ENCODE measurements at regions not wholly inside any gene's neighbourhood (a gene's known extent, or its start where the extent isn't known, plus 50 kb on each side); places are given as distances from the start of the nearest gene placed in this dataset.

GRCh38 chr2:213202011-213202410, 50.6 kb upstream of the IKZF2 start:
- Histone ChIP-seq H3K27ac (no peak overlapping the region), H3K4me3 (no peak overlapping the region)

- no peak overlapping the region for H3K4me3 ChIP-seq
- no peak overlapping the region for H3K27ac ChIP-seq
Measured at GRCh38 chr2:213205944-213206343, 54.5 kb upstream of the IKZF2 start.

GRCh38 chr2:213213186-213213585, 61.8 kb upstream of the IKZF2 start:
- H3K27ac ChIP-seq: no peak overlapping the region
- no peak overlapping the region for H3K4me3 ChIP-seq

- Histone ChIP-seq H3K27ac (no peak overlapping the region), H3K4me3 (no peak overlapping the region)
Measured at GRCh38 chr2:213214209-213214608, 62.8 kb upstream of the IKZF2 start.

GRCh38 chr2:213216461-213216860, 65.0 kb upstream of the IKZF2 start:
- Histone ChIP-seq H3K27ac (no peak overlapping the region), H3K4me3 (no peak overlapping the region)

GRCh38 chr2:213219816-213220215, 64.4 kb upstream of the SPAG16 start:
- Histone ChIP-seq H3K4me3 (no peak overlapping the region), H3K27ac (no peak overlapping the region)

- Histone ChIP-seq H3K27ac (peak overlapping the region in 1 of 21 experiments; percentile 6), H3K4me3 (no peak overlapping the region)
Measured at GRCh38 chr2:213220967-213221603, 63.2 kb upstream of the SPAG16 start.

GRCh38 chr2:213221957-213222356, 62.3 kb upstream of the SPAG16 start:
- no peak overlapping the region for H3K4me3 ChIP-seq

GRCh38 chr2:213224366-213224765, 59.9 kb upstream of the SPAG16 start:
- no peak overlapping the region for H3K4me3 ChIP-seq

More at GRCh38 chr2:213221957-213222356, 62.3 kb upstream of the SPAG16 start:
- no peak overlapping the region for H3K27ac ChIP-seq

GRCh38 chr2:213225866-213226265, 58.4 kb upstream of the SPAG16 start:
- H3K4me3 ChIP-seq: no peak overlapping the region
- H3K27ac ChIP-seq: no peak overlapping the region

More at GRCh38 chr2:213224366-213224765, 59.9 kb upstream of the SPAG16 start:
- no peak overlapping the region for H3K27ac ChIP-seq

GRCh38 chr2:213227458-213227857, 56.8 kb upstream of the SPAG16 start:
- Histone ChIP-seq H3K4me3 (no peak overlapping the region), H3K27ac (peak overlapping the region in 1 of 21 experiments; percentile 10)

GRCh38 chr2:213228638-213229037, 55.6 kb upstream of the SPAG16 start:
- no peak overlapping the region for H3K4me3 ChIP-seq
- H3K27ac ChIP-seq: no peak overlapping the region

GRCh38 chr2:213229814-213230213, 54.5 kb upstream of the SPAG16 start:
- H3K4me3 ChIP-seq: no peak overlapping the region
- H3K27ac ChIP-seq: peak overlapping the region in 2 of 21 experiments; percentile 17 to 24

GRCh38 chr2:213231966-213232365, 52.3 kb upstream of the SPAG16 start:
- H3K27ac ChIP-seq: peak overlapping the region in 4 of 21 experiments; percentile 9 to 63 (median 50)
- H3K4me3 ChIP-seq: no peak overlapping the region

GRCh38 chr2:213232649-213233437, 51.4 kb upstream of the SPAG16 start:
- H3K27ac ChIP-seq: peak overlapping the region in 6 of 21 experiments; percentile 37 to 63 (median 46)

GRCh38 chr2:213233438-213234330, 50.6 kb upstream of the SPAG16 start:
- Histone ChIP-seq H3K27ac (peak overlapping the region in 5 of 21 experiments; percentile 37 to 63 (median 44)), H3K4me3 (no peak overlapping the region)

More at GRCh38 chr2:213232649-213233437, 51.4 kb upstream of the SPAG16 start:
- H3K4me3 ChIP-seq: no peak overlapping the region

All from skin epidermis (tissue), 12 donors.